ENCODE measurements at regions not wholly inside any gene's neighbourhood (a gene's known extent, or its start where the extent isn't known, plus 50 kb on each side); places are given as distances from the start of the nearest gene placed in this dataset.

- DNase-seq (no peak), ATAC-seq (no peak)
- ChIA-PET POLR2A (no interaction called here), CTCF (interaction anchor here (1.2 to 1.9 kb wide), 2 partner anchors 9 to 18 kb away, joined by 5 to 8 read pairs; no protein-coding TSS in a partner anchor)
- intact Hi-C loops (cut with micrococcal nuclease), result no loop called here
- Mint-ChIP-seq H3K36me3 (ENCODE audit: low read depth) (peaks cover 4% of the 10 kb centered on the region), H3K27ac (no peak overlapping the region), H3K4me3 (no peak overlapping the region), H3K4me1 (ENCODE audit: low read depth) (peaks cover 8% of the 10 kb centered on the region), H3K9me3 (peaks cover 12% of the 10 kb centered on the region), H3K27me3 (peaks cover 12% of the 10 kb centered on the region)
- no peak for TF ChIP-seq CTCF (IDR thresholded peaks at IDR 0.05)
These were observed 157.2 kb upstream of the ERCC6L2 start for GRCh38 chr9:95718263-95718662.

- no peak for DNase-seq
- ChIA-PET POLR2A (interaction anchor here (1.0 kb wide), 1 partner anchor 9 kb away, joined by 3 read pairs; no protein-coding TSS in a partner anchor), CTCF (interaction anchor here (1.8 kb wide), 1 partner anchor 11 kb away, joined by 4 read pairs; no protein-coding TSS in a partner anchor)
- H3K4me1 Mint-ChIP-seq (ENCODE audit: low read depth), result no peaks in the 10 kb centered on the region
- H3K4me3 Mint-ChIP-seq, result no peak overlapping the region
- H3K36me3 Mint-ChIP-seq (ENCODE audit: low read depth), result peaks cover 4% of the 10 kb centered on the region
- no peak for ATAC-seq
- H3K27me3 Mint-ChIP-seq, result no peaks in the 10 kb centered on the region
- H3K27ac Mint-ChIP-seq, result no peak overlapping the region
- peaks cover 12% of the 10 kb centered on the region for H3K9me3 Mint-ChIP-seq
- intact Hi-C loops (cut with micrococcal nuclease), result no loop called here
- no peak for TF ChIP-seq CTCF (IDR thresholded peaks at IDR 0.05)
These were observed 159.5 kb upstream of the ERCC6L2 start for GRCh38 chr9:95715868-95716435.

- no peak for TF ChIP-seq CTCF (IDR thresholded peaks at IDR 0.05)
- POLR2A ChIA-PET, result no interaction called here
- no peak for DNase-seq
- H3K9me3 Mint-ChIP-seq, result peaks cover 4% of the 10 kb centered on the region
- CTCF ChIA-PET, result no interaction called here
- no peak overlapping the region for H3K4me3 Mint-ChIP-seq
- no peak for ATAC-seq
- intact Hi-C loops (cut with micrococcal nuclease), result no loop called here
- no peaks in the 10 kb centered on the region for H3K4me1 Mint-ChIP-seq (ENCODE audit: low read depth)
- peaks cover 2% of the 10 kb centered on the region for H3K27me3 Mint-ChIP-seq
- peaks cover 2% of the 10 kb centered on the region for H3K36me3 Mint-ChIP-seq (ENCODE audit: low read depth)
- no peak overlapping the region for H3K27ac Mint-ChIP-seq
These were observed 165.0 kb upstream of the ERCC6L2 start for GRCh38 chr9:95710446-95710845.

- TF ChIP-seq CTCF (IDR thresholded peaks at IDR 0.05), result no peak
- intact Hi-C loops (cut with micrococcal nuclease), result no loop called here
- Mint-ChIP-seq H3K36me3 (ENCODE audit: low read depth) (no peaks in the 10 kb centered on the region), H3K4me3 (no peak overlapping the region), H3K4me1 (ENCODE audit: low read depth) (no peaks in the 10 kb centered on the region), H3K27me3 (peaks cover 1% of the 10 kb centered on the region), H3K27ac (no peak overlapping the region), H3K9me3 (peaks cover 5% of the 10 kb centered on the region)
- POLR2A ChIA-PET, result no interaction called here
- CTCF ChIA-PET, result no interaction called here
- ATAC-seq (no peak), DNase-seq (no peak)
These were observed 178.8 kb upstream of the ERCC6L2 start for GRCh38 chr9:95696701-95697100.

GRCh38 chr9:95691435-95691834 is 174.7 kb upstream of the PTCH1 start:
- no peak for TF ChIP-seq CTCF (IDR thresholded peaks at IDR 0.05)
- no peak for ATAC-seq
- no peak for DNase-seq
- CTCF ChIA-PET, result no interaction called here
- Mint-ChIP-seq H3K4me3 (no peak overlapping the region), H3K27me3 (peaks cover 3% of the 10 kb centered on the region), H3K4me1 (ENCODE audit: low read depth) (no peaks in the 10 kb centered on the region), H3K27ac (no peak overlapping the region), H3K36me3 (ENCODE audit: low read depth) (no peaks in the 10 kb centered on the region), H3K9me3 (no peaks in the 10 kb centered on the region)
- POLR2A ChIA-PET, result no interaction called here
- intact Hi-C loops (cut with micrococcal nuclease), result no loop called here
